Brain microvascular endothelial cell (primary cell): ENCODE measurements at regions not wholly inside any gene's neighbourhood (a gene's known extent, or its start where the extent isn't known, plus 50 kb on each side); places are given as distances from the start of the nearest gene placed in this dataset.
A peak's percentile ranks its signal among the peaks of the same experiment; 100 is the strongest.
"Not testable (repeated sequence)": the region's sequence is repeated elsewhere in the genome, so short reads cannot be mapped to it uniquely, and the experiment has no call there.

ENCODE experiments used
- DNase-seq: peaks from one replicate; pipeline ENCODE4 v3.0.0-alpha.2; 2020
- H3K27ac ChIP-seq: fragments of 250-450 bp; sonication (Bioruptor Pico); 2 replicates; pipeline ENCODE4 v1.5.1; 2020; ENCODE audit warnings: mild to moderate bottlenecking, moderate library complexity
- H3K27me3 ChIP-seq: fragments of 250-450 bp; sonication (Bioruptor Pico); replicated peaks from 2 replicates; pipeline ENCODE4 v1.5.1; 2020; ENCODE audit warnings: mild to moderate bottlenecking
- H3K36me3 ChIP-seq: fragments of 250-450 bp; sonication (Bioruptor Pico); replicated peaks from 2 replicates; pipeline ENCODE4 v1.5.1; 2020; ENCODE audit warnings: mild to moderate bottlenecking
- H3K4me3 ChIP-seq: 2 replicates; pipeline ENCODE4 v1.5.1; 2011; ENCODE audit warnings: low read depth, mild to moderate bottlenecking, control low read depth, low read length, moderate library complexity
- CTCF ChIP-seq: IDR thresholded peaks from 2 replicates; pipeline ENCODE4 v1.5.1; 2011; ENCODE audit warnings: low read depth, mild to moderate bottlenecking, moderate library complexity, low read length, control low read depth, inconsistent platforms; ENCODE audit errors: missing control alignments
- in situ Hi-C: cut with HindIII; loops from 2 replicates; pipeline ENCODE4 v1.10.0; 2017; ENCODE audit warnings: low sequenced_read_pairs, low pct_ligation_motif_present

GRCh38 chr4:79662651-79663050 lies 254.6 kb upstream of the GK2 start:
- H3K27ac ChIP-seq, result no peak overlapping the region
- no peak for TF ChIP-seq CTCF
- H3K4me3 ChIP-seq, result no peak overlapping the region
- H3K27me3 ChIP-seq, result no peaks in the 10 kb centered on the region
- DNase-seq, result no peak
- in situ Hi-C loops, result no loop called here
- no peaks in the 10 kb centered on the region for H3K36me3 ChIP-seq

DNA sequence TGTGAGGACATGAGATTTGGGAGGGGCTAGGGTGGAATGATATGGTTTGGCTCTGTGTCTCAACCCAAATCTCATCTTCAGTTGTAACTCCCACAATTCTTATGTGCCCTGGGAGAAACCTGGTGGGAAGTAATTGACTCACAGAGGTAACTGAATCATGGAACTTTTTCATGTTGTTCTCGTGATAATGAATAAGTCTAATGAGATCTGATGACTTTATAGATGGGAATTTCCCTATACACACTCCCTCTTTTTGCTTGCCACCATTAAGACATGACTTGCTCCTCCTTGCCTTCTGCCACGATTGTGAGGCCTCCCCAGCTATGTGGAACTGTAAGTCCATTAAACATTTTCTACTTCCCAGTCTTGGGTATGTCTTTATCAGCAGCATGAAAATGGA lies 253.2 kb upstream of the GK2 start:
- no peak overlapping the region for H3K4me3 ChIP-seq
- H3K36me3 ChIP-seq, result no peaks in the 10 kb centered on the region
- in situ Hi-C loops, result no loop called here
- H3K27me3 ChIP-seq, result no peaks in the 10 kb centered on the region
- no peak for TF ChIP-seq CTCF
- no peak for DNase-seq
- no peak overlapping the region for H3K27ac ChIP-seq

DNA sequence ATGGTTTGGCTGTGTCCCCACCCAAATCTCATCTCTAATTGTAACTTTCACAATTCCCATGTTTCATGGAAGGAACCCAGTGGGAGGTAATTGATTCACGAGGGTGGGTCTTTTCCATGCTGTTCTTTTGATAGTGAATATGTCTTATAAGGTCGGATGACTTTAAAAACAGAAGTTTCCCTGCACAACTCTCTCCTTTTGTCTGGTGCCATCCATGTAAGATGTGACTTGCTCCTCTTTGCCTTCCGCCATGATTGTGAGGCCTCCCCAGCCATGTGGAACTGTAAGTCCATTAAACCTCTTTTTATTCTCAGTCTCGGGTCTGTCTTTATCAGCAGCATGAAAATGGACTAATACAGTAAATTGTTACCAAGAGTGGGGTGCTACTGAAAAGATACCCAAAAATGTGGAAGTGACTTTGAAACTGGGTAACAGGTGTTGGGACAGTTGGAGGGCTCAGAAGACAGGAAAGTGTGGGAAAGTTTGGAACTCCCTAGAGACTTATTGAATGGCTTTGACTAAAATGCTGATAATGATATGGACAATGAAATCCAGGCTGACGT lies 251.4 kb upstream of the GK2 start:
- in situ Hi-C loops, result not testable (repeated sequence)

DNA sequence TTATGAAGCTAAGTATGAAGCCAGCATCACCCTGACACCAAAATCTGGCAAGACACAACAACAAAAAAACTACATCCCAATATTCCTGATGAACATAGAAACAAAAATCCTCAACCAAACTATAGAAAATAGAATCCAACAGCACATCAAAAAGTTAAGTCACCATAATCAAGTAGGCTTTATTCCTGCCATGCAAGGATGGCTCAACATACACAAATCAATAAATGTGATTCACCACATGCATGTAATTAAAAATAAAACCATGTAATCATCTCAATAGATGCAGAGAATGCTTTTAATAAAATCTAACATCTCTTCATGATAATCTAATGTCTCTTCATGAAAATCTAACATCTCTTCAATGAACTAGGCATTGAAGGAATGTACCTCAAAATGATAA lies 249.4 kb upstream of the GK2 start:
- no peak for TF ChIP-seq CTCF
- in situ Hi-C loops, result no loop called here
- no peak overlapping the region for H3K4me3 ChIP-seq
- no peaks in the 10 kb centered on the region for H3K27me3 ChIP-seq
- no peaks in the 10 kb centered on the region for H3K36me3 ChIP-seq
- no peak for DNase-seq
- no peak overlapping the region for H3K27ac ChIP-seq

More for the DNA sequence above, 251.4 kb upstream of the GK2 start:
- not testable (repeated sequence) for H3K27me3 ChIP-seq, DNase-seq, H3K4me3 ChIP-seq, H3K27ac ChIP-seq, H3K36me3 ChIP-seq

- in situ Hi-C loops, result no loop called here
- DNase-seq, result peak; percentile 52
- no peak for TF ChIP-seq CTCF
- H3K27me3 ChIP-seq, result no peaks in the 10 kb centered on the region
- no peak overlapping the region for H3K27ac ChIP-seq
- H3K36me3 ChIP-seq, result no peaks in the 10 kb centered on the region
- H3K4me3 ChIP-seq, result no peak overlapping the region
Measured at GRCh38 chr4:79653871-79654270, 245.8 kb upstream of the GK2 start.

DNA sequence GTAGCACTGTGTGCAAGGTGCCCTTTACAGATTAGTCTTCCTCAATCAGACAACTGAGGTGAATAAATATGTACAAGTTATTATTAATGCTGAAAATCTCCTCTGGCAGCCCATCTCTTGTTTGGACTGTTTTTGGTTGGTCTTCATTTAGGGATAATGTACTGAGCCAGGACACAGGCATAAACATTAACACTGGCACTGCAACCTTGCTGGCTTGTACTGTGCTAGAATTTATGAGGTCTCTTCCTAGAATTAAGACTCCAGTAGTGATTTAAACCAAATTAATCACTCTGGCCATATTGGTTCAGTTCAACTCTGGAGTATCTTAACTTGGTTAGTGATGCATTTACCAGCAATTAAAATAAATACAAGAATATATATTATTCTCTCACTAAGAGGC lies 244.7 kb upstream of the GK2 start:
- no peak for TF ChIP-seq CTCF
- H3K27ac ChIP-seq, result peak overlapping the region; percentile 85
- H3K4me3 ChIP-seq, result no peak overlapping the region
- H3K27me3 ChIP-seq, result no peaks in the 10 kb centered on the region
- H3K36me3 ChIP-seq, result no peaks in the 10 kb centered on the region
- in situ Hi-C loops, result no loop called here
- DNase-seq, result no peak
